SK-N-SH (cell line): ENCODE measurements at regions not wholly inside any gene's neighbourhood (a gene's known extent, or its start where the extent isn't known, plus 50 kb on each side); places are given as distances from the start of the nearest gene placed in this dataset.

ENCODE experiments used
- CTCF ChIP-seq: fragments of 200-600 bp; sonication (generic); IDR thresholded peaks from 2 replicates; pipeline ENCODE4 v1.6.1; 2017; ENCODE audit warnings: antibody characterized with exemption, mild to moderate bottlenecking, moderate library complexity
- EZH2phosphoT487 ChIP-seq: fragments of 200-600 bp; sonication (generic); IDR thresholded peaks from 2 replicates; pipeline ENCODE4 v1.6.1; 2017; ENCODE audit warnings: low read depth, mixed run types, mild to moderate bottlenecking, antibody characterized with exemption, moderate library complexity, borderline replicate concordance
- GABPA ChIP-seq: IDR thresholded peaks from 2 replicates; pipeline ENCODE4 v1.4.0; 2012; ENCODE audit warnings: low read depth, mild to moderate bottlenecking
- JUND ChIP-seq: IDR thresholded peaks from 2 replicates; pipeline ENCODE4 v1.4.0; 2012
- RAD21 ChIP-seq: IDR thresholded peaks from 2 replicates; pipeline ENCODE4 v1.6.1; 2012; ENCODE audit warnings: mild to moderate bottlenecking, low read length
- RFX5 ChIP-seq: IDR thresholded peaks from 2 replicates; pipeline ENCODE4 v1.6.1; 2012; ENCODE audit warnings: mild to moderate bottlenecking, improper control_type of control experiment, low read length

GRCh38 chr19:28397306-28397705, 815.6 kb downstream of the UQCRFS1 start:
- TF ChIP-seq GABPA (no peak), CTCF (no peak), EZH2phosphoT487 (no peak), RAD21 (no peak), RFX5 (no peak), JUND (no peak)
